IPS-NIHi11 (cell line): ENCODE measurements at regions not wholly inside any gene's neighbourhood (a gene's known extent, or its start where the extent isn't known, plus 50 kb on each side); places are given as distances from the start of the nearest gene placed in this dataset.
"Not testable (repeated sequence)": the region's sequence is repeated elsewhere in the genome, so short reads cannot be mapped to it uniquely, and the experiment has no call there.

Experiments
- DNase-seq: peaks from one replicate; pipeline ENCODE4 v3.0.0; 2012; ENCODE audit warnings: mixed read lengths, low spot score

GRCh38 chr5:8561854-8562253 is 692.9 kb downstream of the MTRR start:
- no peak for DNase-seq

DNA sequence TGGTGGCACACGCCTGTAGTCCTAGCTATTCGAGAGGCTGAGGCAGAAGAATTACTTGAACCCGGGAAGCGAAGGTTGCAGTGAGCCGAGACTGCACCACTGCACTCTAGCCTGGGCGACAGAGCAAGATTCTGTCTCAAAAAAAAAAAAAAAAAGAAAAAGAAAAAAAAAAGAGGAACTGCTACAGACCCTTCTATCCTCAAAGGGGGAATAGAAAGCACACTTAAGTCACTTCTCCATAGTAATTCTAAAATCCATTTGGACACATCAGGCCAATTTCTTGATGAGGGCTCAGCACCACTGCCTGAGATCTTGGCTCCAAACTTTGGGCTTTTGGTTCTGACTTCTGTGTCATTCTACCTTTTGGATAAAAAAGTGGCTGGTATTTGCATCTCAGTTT is 694.6 kb downstream of the MTRR start:
- not testable (repeated sequence) for DNase-seq

- no peak for DNase-seq
Observed at GRCh38 chr5:8568858-8569257, 699.9 kb downstream of the MTRR start.

- DNase-seq = no peak
Observed at GRCh38 chr5:8570528-8570927, 701.6 kb downstream of the MTRR start.

- DNase-seq = no peak
Observed at GRCh38 chr5:8576178-8576577, 707.2 kb downstream of the MTRR start.

- DNase-seq = no peak
Observed at GRCh38 chr5:8577792-8578191, 708.8 kb downstream of the MTRR start.

GRCh38 chr5:8580298-8580697 is 711.4 kb downstream of the MTRR start:
- DNase-seq = no peak

GRCh38 chr5:8581047-8581446 is 712.1 kb downstream of the MTRR start:
- no peak for DNase-seq

- peak; percentile 26 for DNase-seq
Observed at GRCh38 chr5:8585230-8586018, 716.5 kb downstream of the MTRR start.

DNA sequence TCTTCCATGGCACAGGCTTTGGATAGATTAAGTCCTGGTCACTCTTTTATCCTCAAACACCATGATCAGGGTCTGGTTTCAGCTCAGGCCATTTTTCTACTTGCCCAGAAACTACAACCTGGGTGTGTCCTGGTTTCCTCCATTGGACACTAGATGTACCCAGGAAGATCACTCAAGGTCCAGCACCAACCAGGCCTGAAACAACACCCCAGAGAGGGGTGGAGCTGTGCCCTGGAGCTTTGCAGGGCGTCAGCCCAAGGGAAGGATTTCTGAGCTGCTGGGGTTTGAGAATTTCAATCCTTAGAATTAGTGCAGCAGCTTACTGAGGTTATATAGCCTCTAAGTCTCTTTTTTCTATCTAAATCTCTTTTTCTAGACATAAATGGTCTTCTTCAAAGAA is 722.0 kb downstream of the MTRR start:
- DNase-seq = no peak

DNA sequence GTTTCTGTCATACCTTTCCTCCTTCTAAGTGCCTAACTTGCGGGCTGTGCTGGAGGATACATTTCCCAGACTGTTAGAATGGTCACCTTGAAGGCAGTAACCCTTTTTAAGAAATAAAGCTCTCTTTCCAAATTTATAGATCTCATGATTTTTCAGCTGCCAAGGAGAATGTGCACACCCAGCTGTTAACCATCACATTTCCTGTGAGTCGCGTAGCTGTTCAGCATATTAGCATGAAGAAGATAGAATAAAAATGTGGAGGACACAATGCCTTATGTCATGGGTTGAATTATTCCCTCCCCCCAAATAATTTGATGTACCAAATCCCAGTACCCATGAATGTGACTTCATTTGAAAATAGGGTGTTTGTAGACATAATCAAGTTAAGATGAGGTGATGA is 729.4 kb downstream of the MTRR start:
- DNase-seq = no peak

GRCh38 chr5:8598996-8599395 is 730.0 kb downstream of the MTRR start:
- DNase-seq = no peak

GRCh38 chr5:8600843-8601242 is 731.9 kb downstream of the MTRR start:
- DNase-seq = no peak

GRCh38 chr5:8601831-8602354 is 732.9 kb downstream of the MTRR start:
- DNase-seq = no peak

- DNase-seq = peak; percentile 5
Observed at GRCh38 chr5:8606231-8606630, 737.3 kb downstream of the MTRR start.

- DNase-seq = no peak
Observed at GRCh38 chr5:8611067-8611466, 742.1 kb downstream of the MTRR start.

DNA sequence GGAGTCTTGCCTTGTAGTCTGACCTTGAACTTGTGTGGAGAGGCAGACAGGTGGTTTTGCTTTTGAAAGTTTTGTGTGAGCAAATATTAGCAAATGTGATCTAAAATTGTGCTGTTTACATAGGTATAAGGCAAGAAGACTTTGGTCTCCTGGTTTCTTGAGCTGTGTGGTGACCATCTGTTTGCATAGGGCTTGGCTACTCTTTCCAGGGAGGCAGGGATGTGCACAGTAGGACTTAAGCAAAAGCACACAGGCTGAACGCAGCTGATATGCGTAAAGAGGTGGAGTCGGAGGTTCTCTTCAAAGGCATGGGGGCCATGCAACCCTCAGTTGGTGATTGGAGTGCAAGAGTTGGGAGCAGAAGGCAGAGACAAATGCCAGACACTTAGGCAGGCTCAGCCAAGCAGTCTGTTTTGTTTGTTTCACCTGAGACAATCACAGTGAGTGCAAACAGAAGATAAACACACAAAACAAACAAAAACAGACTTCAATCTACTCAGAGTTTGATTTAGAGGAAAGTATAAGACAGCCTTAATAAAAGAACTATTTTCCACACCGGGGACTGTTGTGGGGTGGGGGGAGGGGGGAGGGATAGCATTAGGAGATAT is 744.2 kb downstream of the MTRR start:
- DNase-seq = no peak

DNA sequence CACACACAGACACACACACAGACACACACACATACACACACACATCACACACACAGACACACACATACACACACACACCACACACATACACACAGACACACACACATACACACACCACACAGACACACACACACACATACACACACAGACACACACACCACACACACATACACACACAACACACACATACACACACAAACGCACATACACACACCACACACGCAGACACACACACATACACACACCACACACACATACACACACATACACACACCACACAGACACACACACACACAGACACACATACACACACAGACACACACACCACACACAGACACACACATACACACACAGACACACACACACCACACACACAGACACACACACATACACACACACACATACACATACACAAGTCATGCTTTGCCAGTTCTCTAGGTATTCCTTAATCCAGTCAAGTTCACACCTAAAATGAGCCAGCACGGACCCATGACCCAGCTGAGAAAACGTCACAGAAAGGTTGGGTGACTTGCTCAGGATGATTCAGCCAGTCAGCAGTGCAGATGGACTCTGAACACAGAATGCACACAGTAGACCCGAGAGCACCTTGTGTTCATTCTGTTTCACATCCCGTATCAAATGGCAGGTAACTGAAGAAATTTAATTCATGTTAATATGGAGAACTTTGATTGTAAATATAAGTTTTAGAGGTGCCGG is 746.4 kb downstream of the MTRR start:
- no peak for DNase-seq

DNA sequence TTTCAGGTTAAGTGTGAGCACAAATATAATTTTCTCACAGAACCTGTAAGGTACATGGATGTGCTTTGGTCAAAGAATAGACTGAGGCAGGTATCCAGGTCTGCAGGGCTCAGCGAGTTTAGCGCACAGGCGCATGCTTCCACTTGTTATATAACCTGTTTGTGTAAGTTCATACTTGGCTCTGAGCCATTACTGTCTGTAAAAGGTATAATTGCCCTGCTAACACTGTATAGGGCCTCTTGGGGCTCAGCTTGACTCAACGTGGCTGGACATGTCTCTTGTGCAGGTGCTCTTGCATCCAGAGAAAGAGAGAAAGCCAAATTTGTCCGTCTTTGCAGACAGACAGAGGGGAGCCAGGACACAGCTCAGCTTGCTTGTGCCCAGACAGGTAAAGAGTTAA is 759.6 kb downstream of the MTRR start:
- no peak for DNase-seq

DNA sequence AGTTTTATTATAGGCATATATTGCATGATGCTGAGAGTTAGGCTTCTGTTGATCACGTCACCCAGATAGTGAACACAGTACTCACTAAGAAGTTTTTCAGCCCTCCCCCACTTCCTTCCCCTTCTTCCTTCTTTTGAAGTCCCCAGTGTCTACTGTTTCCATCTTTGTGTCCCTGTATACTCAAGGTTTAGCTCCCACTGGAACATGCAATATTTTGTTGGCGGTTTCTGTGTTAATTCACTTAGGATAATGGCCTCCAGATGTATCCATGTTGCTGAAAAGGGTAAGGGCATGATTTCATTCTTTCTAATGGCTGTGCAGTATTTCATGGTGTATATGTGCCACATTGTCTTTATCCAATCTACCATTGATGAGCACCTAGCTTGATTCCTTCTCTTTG is 764.3 kb downstream of the MTRR start:
- no peak for DNase-seq

DNA sequence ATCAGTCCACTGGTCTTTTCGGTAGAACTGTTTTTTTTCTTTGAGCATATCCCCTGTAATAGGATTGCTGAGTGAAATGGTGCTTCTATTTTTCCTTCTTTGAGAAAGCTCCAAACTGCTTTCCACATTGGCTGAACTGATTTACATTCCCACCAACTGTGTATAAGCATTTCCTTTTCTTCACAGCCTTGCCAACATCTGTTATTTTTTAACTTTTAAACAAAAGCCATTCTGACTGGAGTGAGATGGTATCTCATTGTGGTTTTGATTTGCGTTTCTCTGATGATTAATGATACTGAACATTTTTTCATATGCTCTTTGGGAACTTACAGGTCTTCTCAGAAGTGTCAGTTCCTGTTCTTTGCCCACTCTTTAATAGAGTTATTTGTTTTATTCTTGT is 764.7 kb downstream of the MTRR start:
- DNase-seq = no peak

GRCh38 chr5:8634219-8634618 is 765.3 kb downstream of the MTRR start:
- no peak for DNase-seq
